ENCODE measurements at regions not wholly inside any gene's neighbourhood (a gene's known extent, or its start where the extent isn't known, plus 50 kb on each side); places are given as distances from the start of the nearest gene placed in this dataset.

- no peak for TF ChIP-seq ZNF274 (IDR thresholded peaks at IDR 0.05; ENCODE audit: low read depth, low read length)
- no peak for TF ChIP-seq YY1 (IDR thresholded peaks at IDR 0.05; ENCODE audit: insufficient read depth, insufficient read length)
- TF ChIP-seq SUZ12 (IDR thresholded peaks at IDR 0.05; ENCODE audit: extremely low read depth, insufficient read depth, insufficient read length), result no peak
These were observed 332.7 kb upstream of the FGF16 start for GRCh38 chrX:77114501-77114900.

Data from NT2/D1 (cell line).